ACHN (cell line): ENCODE measurements at regions not wholly inside any gene's neighbourhood (a gene's known extent, or its start where the extent isn't known, plus 50 kb on each side); places are given as distances from the start of the nearest gene placed in this dataset.

ENCODE experiments used
- DNase-seq: peaks from one replicate; pipeline ENCODE4 v3.0.0-alpha.2; 2015
- in situ Hi-C: cut with HindIII; loops from 2 replicates; pipeline ENCODE4 v1.10.0; 2017; ENCODE audit warnings: low sequenced_read_pairs, low pct_ligation_motif_present, low pct_unique_long_range_greater_than_20kb

DNA sequence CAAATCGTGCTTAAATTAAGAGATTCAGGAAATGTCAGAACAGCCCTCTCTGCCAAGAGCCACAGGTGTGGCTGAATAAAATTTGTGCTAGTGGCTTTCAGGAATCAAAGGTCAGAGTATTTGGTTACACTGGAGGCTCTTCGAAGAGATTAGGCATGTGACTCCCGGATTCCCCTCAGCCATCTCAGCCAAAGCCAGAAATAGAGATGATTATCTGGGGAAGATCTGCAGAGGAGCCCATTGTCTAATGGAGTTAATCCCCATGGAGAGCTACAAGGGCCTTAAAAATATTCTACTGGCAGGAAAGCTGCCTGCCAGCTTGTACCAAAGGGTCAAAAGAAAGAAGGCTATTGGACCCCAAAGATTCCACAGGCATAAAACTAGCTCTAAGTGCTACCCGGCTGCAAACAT is 1259.5 kb downstream of the TBC1D22A start:
- DNase-seq, result no peak
- in situ Hi-C loops, result no loop called here

DNA sequence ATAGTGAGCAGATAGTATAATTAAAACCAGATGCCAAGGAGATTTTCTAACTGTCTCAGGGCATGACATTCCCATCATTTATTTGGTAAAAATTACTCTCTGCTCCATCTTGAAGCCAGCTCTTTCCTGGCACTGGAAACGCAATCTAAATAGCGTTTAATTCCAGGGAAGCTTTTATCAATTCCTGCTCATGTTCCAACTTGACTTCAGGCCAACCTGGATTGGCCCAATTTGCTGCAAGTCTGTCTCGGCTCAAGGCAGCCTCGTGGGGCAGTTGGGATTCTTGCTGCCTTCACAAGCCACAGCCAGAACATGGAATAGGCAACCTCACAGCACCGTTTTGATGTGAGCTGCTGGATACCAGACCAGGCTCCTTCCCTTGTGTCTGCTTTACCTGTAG is 1255.9 kb downstream of the TBC1D22A start:
- DNase-seq, result no peak
- in situ Hi-C loops, result no loop called here

DNA sequence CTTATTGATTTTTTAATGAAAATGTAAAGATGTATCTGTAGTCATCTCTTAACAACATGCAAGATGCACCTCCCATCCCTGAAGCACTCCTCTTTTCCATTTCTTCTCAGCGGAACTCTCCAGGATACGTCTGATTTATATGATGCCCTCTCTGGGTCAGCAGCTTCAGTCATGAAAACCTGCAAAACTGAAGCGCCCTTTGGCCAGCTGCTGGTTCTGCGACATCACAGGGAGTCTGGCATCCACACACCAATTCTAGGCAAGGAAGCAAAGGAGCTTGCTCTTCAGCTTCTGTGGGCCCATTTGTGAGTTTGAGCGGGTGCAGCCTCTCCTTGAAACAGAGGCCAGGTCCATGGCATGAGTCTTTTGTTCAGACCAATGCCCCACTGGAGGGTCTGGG is 1253.3 kb downstream of the TBC1D22A start:
- DNase-seq, result no peak
- in situ Hi-C loops, result no loop called here

DNA sequence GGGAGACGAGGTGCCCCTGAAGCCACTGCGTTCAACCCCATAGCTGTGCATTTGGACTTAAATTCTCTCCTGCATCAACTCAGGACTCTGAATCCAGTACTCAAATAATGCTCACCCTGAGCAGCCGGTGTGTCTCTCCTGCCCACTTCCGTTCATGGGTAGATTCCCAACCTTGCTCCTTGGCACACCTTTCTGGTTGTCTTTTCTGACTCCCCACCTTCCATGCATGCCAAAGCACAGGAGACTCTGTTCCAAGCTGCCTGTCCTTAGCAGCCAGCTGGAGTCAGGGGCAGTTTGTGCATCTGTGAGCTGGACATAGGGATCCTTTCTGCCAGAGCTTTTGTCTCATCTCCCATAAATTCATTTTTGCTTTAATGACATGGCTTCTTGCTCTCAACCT is 1242.5 kb downstream of the TBC1D22A start:
- in situ Hi-C loops, result no loop called here
- no peak for DNase-seq

DNA sequence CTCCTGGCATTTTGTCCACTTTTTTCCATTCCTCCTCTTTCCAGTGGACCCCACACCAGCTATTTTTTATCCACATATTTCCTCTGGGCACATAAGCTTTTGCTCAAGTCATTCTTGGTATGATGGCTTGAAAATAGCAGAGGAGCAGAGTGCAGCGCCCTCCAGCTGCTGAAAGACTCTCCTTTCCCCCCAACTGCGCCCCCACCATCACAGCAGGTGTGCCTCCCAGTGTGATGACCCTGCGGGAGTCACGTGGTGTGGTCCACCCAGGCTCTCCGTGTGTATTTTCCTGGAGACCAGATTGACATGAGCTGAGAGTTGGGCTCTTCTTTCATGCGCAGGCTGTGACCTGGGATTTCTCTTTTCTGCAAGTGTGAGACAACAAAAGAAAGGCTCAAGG is 1241.6 kb downstream of the TBC1D22A start:
- in situ Hi-C loops, result no loop called here
- no peak for DNase-seq

DNA sequence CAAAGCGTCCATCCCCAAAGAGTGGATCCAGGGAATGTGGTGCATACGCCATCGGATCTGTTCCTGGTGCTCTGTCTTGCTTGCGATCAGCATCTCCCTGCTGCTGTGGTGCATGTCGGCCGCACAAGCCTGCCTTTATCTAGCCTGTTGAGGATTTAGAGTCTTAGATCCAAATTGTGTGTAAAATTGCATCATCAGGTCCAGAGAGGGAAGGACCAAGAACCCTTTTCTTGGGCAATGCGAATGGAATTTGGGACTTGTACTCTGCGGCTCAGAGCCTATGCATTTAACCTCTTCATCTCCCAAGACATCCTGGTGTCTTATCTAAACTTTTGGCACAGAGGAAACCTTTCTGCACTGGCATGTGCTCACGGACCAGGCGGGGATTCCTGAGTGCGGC is 1238.7 kb downstream of the TBC1D22A start:
- DNase-seq, result no peak
- in situ Hi-C loops, result no loop called here

DNA sequence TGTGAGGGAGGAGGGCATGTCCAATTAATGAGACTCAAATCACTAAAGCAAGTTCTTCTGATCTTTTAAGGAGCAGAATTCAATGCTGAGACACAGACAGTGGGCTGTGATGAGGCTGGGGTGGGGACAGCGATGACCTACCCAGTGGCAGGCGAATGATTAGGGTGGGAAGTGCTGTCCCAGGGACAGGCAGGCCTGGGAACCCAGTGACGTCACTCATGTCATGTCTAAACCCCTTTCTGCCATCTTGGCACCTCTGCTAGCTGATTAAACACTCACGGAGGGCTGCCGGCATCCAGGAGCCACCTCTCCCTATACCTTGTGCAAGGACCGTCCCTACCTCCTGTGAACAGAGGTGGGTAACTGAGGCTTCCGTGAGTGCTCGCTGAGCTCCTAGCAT is 1235.2 kb downstream of the TBC1D22A start:
- no peak for DNase-seq
- in situ Hi-C loops, result no loop called here

DNA sequence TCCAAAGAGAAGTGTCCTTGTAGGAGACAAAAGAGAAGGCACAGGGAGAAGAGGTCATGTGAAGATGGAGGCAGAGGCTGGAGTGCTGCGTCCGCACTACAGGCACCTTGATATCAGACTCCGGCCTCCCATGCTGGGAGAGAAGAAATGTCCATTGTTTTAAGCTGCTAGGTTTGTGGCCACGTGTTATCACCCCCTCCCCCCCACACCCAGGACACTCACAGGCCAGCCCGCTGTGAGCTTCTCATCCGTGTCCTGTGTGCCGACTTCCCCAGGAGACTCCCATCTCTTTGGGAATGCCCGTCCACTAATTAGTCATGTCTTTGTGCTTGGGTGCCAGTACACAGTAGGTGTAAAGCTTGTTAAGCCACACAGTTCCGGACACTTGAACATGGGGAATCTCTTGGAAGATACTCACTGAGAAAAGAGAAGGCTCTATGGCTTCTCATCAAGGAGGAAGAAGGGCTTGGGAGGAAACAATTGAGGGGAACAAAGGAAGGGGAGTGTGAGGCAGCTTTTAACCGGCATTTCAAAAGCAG is 1234.7 kb downstream of the TBC1D22A start:
- in situ Hi-C loops, result no loop called here
- no peak for DNase-seq

DNA sequence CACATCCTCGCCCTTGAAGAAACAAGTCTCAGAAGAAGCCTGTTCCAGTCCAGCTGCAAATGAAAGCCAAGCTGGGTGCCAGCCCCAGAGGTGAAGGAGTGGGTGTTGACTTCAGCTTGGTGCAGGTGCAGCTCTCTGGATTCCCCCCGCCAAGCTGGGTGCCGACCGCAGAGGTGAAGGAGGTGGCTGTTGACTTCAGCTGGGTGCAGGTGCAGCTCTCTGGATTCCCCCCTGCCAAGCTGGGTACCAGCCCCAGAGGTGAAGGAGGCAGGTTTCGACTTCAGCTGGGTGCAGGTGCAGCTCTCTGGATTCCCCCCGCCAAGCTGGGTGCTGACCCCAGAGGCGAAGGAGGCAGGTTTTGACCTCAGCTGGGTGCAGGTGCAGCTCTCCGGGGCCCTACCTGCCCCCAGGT is 1234.0 kb downstream of the TBC1D22A start:
- no peak for DNase-seq
- in situ Hi-C loops, result no loop called here

DNA sequence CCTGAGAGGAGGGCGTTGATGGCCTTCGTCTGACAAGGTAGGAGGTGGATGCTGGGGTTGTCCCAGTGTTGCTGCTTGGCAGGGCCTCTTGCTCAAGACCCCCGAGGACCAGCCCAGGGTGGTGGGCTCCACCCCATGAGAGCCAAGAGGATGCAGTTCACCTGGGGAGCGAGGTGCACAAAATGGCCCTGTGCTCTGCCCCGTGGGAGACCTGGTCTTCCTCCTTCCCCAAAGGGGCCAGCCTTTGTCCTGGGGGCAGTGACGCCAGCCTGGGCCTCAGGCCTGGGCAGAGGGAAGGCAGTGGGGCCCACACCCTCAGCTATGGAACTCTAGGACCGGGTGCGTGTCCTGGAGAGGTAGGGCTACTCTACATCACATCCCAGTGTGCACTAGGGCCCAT is 1233.3 kb downstream of the TBC1D22A start:
- in situ Hi-C loops, result no loop called here

DNA sequence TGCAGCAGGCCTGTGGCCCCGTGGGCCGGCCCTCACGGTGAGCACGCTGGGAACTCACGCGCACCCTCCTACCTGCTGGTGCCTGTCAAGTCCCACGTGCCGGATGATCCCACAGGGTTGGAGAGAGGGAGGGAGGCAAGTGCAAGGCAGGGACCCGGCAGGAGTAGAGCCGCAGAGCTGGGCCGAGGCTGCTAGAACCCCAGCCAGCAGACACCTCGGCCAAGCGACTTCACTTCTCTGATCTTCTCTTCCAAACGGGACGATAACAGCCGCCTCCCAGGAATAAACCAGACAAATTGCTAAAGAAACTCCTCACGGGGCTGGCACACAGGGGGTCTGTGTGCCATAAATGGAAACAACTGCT is 1232.8 kb downstream of the TBC1D22A start:
- in situ Hi-C loops, result no loop called here
- no peak for DNase-seq

More for the DNA sequence above, 1233.3 kb downstream of the TBC1D22A start:
- DNase-seq, result no peak

DNA sequence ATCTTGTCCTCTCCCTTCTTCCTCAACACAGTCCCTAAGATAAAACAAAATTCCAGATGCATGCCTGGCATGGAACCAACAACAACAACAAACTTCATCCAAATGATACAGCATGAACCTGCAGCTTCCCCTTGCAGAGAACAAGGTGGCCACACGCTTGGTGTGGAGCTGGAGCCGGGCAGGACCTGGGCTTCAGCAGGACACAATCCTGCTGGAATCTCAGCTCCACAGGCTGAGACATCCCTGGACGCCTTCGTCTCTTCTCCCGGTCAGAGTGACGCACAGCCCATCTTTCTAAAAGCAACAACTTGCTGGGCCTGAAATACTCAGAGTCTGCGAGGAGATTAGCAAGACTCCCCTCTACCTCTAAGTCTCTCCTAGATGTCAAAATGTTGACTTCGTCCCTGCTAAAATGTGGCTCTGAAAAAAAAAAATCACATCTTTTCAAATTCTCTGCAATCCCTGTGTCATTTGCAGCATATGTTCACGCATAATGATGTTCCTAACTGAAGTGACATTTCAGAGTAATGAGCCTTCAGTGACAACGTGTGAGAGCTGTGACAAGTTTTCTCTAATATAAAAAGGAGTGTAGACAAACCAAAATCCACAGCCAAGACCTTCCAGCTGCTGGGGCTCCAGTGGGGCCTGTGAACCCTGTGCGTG is 1232.3 kb downstream of the TBC1D22A start:
- DNase-seq, result no peak
- in situ Hi-C loops, result no loop called here

DNA sequence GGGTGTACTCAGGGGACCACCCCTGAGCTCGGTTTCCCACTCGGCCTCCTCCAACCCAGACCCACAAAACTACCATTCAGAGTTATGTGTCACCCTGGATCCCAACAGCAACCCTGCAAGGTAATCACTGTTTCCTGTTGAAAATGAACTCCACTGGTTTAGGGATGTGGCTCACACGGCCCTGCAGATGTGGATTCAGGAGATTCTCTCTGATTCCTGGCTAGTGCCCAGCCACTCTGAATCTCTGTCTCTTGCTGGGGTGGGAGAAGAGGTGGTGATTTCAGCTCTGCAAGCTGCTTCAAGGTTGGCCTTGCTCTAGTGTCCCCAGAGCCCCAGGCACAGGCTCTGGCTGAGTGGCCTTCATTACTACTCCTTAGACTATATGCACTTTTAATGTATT is 1231.6 kb downstream of the TBC1D22A start:
- in situ Hi-C loops, result no loop called here

DNA sequence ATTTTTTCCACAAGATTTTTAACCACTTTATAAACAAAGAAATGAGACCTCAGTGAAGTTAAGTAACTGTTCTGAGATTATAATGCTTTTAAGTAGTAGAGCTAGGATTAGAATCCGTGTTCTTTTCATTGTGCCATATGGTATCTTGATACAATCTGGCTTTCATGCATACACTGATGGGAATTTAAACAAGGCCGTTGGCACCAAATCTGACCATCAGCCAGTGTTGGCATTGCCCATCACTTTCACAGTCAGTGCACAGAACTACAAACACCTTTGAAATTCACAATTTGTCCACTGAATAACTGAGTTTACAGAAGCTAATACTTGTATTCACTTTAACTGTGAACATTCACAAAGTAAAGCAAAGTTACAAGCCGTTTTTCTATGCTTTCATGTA is 1228.0 kb downstream of the TBC1D22A start:
- in situ Hi-C loops, result no loop called here
- DNase-seq, result no peak

More for the DNA sequence above, 1231.6 kb downstream of the TBC1D22A start:
- no peak for DNase-seq

DNA sequence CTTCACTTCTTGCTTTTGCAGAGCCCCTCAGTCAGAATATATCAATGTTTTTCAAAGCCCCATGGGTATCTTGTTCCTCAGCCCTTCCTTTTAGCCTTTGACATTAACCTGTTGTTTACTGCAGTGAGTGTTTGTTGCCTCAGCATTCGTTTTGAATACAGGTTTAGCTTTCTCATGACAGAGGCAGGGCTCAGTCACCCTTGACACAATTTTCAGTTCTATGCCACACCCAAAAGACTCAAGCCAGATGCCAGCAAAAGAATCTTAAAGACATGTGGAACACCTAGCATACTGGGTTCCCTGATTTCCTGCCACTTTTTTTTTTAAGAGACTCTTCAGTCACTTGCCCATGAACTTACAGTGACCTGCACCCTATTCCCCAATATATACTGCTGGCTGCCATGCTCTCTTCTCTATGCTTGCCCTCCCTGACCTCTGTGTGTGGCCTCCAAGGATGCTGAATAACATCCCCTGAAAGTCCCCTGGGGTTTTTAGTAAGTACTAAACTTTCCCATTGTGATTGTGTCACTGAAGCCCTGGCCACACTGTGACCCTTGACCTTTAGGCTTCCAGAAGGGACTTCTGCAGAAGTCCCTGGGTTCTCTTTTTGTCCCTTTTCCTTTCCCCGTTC is 1225.5 kb downstream of the TBC1D22A start:
- in situ Hi-C loops, result no loop called here

DNA sequence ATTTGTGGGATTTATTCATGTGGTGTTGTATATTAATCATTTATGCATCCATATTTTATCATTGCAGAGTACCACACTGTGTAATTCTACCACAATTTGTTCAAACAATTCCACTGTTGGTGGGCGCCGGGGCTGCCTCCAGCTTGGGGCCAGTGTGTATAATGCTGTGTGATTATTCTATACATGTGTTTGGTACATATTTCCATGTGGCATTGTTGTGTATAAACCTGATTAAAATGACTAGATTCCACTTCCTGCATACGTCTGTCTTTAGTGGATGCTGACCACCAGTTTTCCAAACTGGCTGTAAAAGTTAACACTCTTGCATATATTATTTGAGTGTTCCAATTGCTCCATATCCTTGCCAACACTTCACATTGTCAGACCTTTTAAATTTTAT is 1213.8 kb downstream of the TBC1D22A start:
- in situ Hi-C loops, result no loop called here
- DNase-seq, result no peak

More for the DNA sequence above, 1225.5 kb downstream of the TBC1D22A start:
- no peak for DNase-seq

DNA sequence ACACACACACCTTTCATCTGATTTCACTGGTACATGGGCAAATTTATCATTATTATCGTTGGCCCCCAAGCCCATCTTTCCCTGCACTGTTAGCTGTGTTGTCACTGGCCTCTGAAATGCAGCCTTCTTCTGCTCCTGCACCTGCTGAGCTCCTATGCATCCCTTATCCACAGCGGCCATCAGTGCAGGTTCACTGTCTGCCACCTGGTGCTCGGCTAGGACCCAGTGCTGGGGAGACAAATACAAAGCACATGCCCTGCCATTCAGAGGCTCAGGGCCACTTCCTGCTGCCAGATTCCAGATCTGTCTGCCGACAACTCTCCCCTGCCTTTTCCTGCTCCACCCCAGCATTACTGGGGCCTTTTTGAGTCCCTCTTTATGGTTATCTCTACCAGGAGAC is 1205.4 kb downstream of the TBC1D22A start:
- in situ Hi-C loops, result no loop called here

DNA sequence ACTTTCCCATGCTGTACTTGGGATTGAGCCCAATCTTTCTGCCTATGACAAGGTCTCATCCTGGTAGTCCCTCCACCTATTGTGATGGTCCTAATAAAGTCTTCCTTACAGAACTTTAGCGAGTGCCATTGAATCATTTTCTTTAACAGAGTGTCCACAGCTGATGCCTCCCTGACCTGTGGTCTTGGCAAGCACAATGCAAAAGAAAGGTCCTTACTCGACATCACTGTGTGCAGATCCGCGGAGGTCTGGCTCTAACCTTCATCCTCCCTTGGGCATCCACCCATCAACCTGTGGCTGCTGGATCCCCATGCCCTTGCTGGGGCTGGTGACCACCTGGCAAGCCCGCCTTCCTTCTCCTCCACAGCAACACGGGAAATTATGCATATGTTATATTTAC is 1203.9 kb downstream of the TBC1D22A start:
- no peak for DNase-seq
- in situ Hi-C loops, result no loop called here

More for the DNA sequence above, 1205.4 kb downstream of the TBC1D22A start:
- no peak for DNase-seq

DNA sequence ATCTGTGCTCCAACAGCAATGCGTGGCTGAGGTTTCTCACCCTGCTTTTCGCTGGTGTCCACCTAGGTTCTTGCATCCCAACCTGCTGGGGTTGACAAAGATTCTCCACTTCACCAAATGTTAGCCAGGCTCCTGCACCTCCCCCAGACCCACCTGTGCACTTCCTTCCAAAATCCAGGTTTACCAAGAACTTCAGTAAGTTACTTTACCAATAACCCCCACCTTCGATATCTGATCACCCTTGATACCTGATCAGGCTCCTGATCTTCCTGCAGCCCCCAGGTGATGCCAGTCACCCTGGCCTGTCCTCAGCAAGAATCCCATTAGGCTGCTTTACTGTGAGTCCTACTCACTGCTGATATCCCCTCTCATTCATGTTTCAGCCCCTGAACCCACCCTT is 1203.4 kb downstream of the TBC1D22A start:
- in situ Hi-C loops, result no loop called here

DNA sequence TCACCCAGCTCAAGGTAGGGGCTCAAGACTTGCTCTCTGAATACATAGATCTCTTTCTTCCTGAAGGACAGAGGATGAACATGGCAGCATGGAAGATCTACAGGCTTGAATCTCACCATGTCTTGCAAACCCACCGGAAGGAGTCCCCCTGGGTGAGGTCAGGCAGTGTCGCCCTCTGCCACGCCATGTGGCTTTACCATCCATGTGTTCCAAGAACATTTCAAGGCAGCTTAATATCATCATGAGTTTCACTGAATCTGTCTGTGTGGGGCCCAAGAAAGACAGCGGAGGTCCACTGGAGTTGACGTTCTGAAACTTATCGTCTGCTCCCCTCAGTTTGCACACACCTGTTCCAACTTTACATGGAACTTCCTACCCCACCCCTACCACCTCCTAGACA is 1202.6 kb downstream of the TBC1D22A start:
- in situ Hi-C loops, result no loop called here

More for the DNA sequence above, 1203.4 kb downstream of the TBC1D22A start:
- DNase-seq, result no peak

More for the DNA sequence above, 1202.6 kb downstream of the TBC1D22A start:
- no peak for DNase-seq
